ENCODE measurements at regions not wholly inside any gene's neighbourhood (a gene's known extent, or its start where the extent isn't known, plus 50 kb on each side); places are given as distances from the start of the nearest gene placed in this dataset.
"Not testable (repeated sequence)": the region's sequence is repeated elsewhere in the genome, so short reads cannot be mapped to it uniquely, and the experiment has no call there.

DNA sequence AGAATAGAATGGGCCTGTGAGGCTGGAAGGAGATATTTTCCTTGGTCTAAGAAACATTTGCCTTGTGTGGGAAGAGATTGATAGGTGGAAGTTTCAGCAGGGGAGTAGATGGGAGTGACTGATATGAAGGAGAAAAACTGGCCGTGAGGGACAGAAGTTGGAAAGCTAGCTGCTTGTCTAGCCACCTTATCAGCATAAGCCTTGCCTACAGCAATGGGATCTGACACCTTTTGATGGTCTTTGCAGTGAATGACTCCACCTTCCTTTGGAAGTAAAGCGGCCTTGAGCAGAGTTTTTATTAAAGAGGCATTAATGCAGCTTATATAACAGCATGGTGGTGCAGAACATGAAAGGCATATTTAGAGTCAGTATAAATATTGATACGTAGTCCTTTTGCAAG, 120.1 kb upstream of the INTU start:
- TF ChIP-seq EZH2 (IDR thresholded peaks at IDR 0.05; ENCODE audit: borderline replicate concordance, insufficient read depth, low read depth, low read length, poor library complexity, severe bottlenecking) = not testable (repeated sequence)
- TF ChIP-seq, protein P1, sequence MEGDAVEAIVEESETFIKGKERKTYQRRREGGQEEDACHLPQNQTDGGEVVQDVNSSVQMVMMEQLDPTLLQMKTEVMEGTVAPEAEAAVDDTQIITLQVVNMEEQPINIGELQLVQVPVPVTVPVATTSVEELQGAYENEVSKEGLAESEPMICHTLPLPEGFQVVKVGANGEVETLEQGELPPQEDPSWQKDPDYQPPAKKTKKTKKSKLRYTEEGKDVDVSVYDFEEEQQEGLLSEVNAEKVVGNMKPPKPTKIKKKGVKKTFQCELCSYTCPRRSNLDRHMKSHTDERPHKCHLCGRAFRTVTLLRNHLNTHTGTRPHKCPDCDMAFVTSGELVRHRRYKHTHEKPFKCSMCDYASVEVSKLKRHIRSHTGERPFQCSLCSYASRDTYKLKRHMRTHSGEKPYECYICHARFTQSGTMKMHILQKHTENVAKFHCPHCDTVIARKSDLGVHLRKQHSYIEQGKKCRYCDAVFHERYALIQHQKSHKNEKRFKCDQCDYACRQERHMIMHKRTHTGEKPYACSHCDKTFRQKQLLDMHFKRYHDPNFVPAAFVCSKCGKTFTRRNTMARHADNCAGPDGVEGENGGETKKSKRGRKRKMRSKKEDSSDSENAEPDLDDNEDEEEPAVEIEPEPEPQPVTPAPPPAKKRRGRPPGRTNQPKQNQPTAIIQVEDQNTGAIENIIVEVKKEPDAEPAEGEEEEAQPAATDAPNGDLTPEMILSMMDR (IDR thresholded peaks at IDR 0.05) = not testable (repeated sequence)

Data from B cell (primary cell).